ENCODE measurements at regions not wholly inside any gene's neighbourhood (a gene's known extent, or its start where the extent isn't known, plus 50 kb on each side); places are given as distances from the start of the nearest gene placed in this dataset.
"Not testable (repeated sequence)": the region's sequence is repeated elsewhere in the genome, so short reads cannot be mapped to it uniquely, and the experiment has no call there.

DNA sequence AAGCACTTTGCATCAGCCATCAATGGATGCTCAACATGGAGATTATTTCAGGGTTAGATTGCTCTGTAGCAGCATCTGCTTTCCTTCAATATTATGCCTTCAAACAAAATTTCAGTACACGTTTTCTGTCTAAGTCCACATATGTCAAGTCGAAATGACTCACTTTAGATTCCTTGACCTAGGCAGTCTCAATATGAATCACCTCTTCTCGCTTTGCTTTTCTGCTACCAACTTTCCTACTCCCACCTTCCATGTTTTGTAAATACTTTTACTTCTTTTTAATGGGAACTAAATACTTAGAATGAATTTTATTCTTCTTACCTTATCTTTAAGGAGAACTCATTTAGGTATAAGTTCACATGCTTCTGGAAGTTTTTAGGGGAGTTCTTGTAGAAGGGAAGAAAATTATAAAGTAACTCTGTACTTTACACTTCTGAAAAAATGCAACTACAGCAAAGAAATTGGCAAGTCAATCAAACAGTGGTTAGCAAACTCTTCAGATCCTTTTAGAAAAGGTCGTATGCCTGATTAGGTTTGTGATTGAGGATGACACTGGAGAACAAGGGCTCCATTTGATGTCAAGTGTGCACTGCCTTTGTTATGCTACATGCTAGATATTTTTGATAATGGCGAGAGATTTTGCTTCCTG, 478.5 kb upstream of the SMARCA2 start:
- no peaks in the 10 kb centered on the region for H3K27me3 ChIP-seq (ENCODE audit: control insufficient read depth, insufficient read depth, low read length)
- H3K9me3 ChIP-seq (ENCODE audit: control insufficient read depth, insufficient read depth, low read length): no peaks in the 10 kb centered on the region
- no peak overlapping the region for H3K4me3 ChIP-seq (ENCODE audit: low read depth, low read length)
- no peak overlapping the region for H3K9ac ChIP-seq (ENCODE audit: low read depth, low read length)
- no peaks in the 10 kb centered on the region for H3K4me1 ChIP-seq (ENCODE audit: control insufficient read depth, insufficient read depth, low read length)
- H3K36me3 ChIP-seq (ENCODE audit: control insufficient read depth, insufficient read depth, low read length): no peaks in the 10 kb centered on the region

DNA sequence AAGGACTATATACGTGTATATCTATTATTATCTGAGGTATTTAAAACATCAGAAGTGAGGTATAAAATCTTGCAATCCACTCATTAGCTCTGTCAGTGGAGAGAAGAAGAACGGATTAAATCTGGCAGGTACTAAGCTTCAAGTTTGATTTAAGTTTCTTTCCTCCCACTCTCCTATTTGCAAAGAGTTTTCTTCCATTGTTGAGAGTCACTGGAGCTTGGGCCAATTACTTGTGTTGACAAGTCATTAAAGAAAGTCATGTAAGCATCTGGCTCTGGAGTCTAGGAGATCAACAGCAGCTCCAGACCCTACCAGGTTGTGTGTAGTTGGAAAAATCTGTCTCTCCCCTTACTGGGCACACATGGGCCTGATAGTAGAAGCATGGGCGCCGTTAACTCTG, 476.8 kb upstream of the SMARCA2 start:
- no peaks in the 10 kb centered on the region for H3K27me3 ChIP-seq (ENCODE audit: control insufficient read depth, insufficient read depth, low read length)
- H3K4me3 ChIP-seq (ENCODE audit: low read depth, low read length): no peak overlapping the region
- H3K9me3 ChIP-seq (ENCODE audit: control insufficient read depth, insufficient read depth, low read length): no peaks in the 10 kb centered on the region
- H3K4me1 ChIP-seq (ENCODE audit: control insufficient read depth, insufficient read depth, low read length): no peaks in the 10 kb centered on the region
- no peak overlapping the region for H3K9ac ChIP-seq (ENCODE audit: low read depth, low read length)
- H3K36me3 ChIP-seq (ENCODE audit: control insufficient read depth, insufficient read depth, low read length): no peaks in the 10 kb centered on the region

DNA sequence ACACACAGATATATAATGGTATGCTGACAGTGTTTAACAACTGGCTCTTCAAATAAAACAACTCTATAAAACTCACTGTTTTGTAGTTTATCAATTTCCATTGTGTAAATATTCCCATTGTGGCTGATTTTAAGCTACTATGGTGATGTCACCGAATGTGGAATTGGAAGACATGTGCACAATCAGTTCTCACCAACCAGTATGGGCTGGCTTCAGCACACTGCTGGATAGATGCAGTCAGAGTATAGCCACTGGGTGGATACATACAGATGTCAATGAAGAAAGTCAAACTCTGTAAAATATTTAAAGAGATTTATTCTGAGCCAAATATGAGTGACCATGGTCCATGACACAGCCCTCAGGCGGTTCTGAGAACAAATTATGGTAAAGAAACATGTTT, 475.9 kb upstream of the SMARCA2 start:
- H3K4me1 ChIP-seq (ENCODE audit: control insufficient read depth, insufficient read depth, low read length): no peaks in the 10 kb centered on the region
- no peak overlapping the region for H3K4me3 ChIP-seq (ENCODE audit: low read depth, low read length)
- no peaks in the 10 kb centered on the region for H3K36me3 ChIP-seq (ENCODE audit: control insufficient read depth, insufficient read depth, low read length)
- no peak overlapping the region for H3K9ac ChIP-seq (ENCODE audit: low read depth, low read length)
- no peaks in the 10 kb centered on the region for H3K27me3 ChIP-seq (ENCODE audit: control insufficient read depth, insufficient read depth, low read length)
- no peaks in the 10 kb centered on the region for H3K9me3 ChIP-seq (ENCODE audit: control insufficient read depth, insufficient read depth, low read length)

DNA sequence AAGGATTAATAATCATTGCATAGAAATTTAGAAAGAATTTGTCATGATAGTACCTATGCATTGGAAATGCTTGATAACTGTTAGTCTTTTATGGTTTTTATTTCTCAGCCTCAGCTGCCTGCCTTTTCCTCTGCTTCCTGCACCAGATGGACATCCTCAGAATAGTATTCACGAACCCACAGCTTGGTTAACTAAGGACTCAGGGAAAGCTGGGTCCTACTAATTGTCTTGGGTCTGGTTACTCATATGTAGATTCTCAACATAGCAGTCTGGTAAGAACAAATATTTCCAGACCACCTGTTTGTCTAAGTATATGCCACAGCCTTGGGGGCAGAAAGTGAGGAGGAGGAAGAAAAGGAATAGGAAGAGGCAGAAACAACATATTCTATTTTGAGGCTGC, 464.5 kb upstream of the SMARCA2 start:
- H3K4me1 ChIP-seq (ENCODE audit: control insufficient read depth, insufficient read depth, low read length): no peaks in the 10 kb centered on the region
- no peaks in the 10 kb centered on the region for H3K9me3 ChIP-seq (ENCODE audit: control insufficient read depth, insufficient read depth, low read length)
- H3K9ac ChIP-seq (ENCODE audit: low read depth, low read length): no peak overlapping the region
- no peak overlapping the region for H3K4me3 ChIP-seq (ENCODE audit: low read depth, low read length)
- H3K27me3 ChIP-seq (ENCODE audit: control insufficient read depth, insufficient read depth, low read length): no peaks in the 10 kb centered on the region
- no peaks in the 10 kb centered on the region for H3K36me3 ChIP-seq (ENCODE audit: control insufficient read depth, insufficient read depth, low read length)

DNA sequence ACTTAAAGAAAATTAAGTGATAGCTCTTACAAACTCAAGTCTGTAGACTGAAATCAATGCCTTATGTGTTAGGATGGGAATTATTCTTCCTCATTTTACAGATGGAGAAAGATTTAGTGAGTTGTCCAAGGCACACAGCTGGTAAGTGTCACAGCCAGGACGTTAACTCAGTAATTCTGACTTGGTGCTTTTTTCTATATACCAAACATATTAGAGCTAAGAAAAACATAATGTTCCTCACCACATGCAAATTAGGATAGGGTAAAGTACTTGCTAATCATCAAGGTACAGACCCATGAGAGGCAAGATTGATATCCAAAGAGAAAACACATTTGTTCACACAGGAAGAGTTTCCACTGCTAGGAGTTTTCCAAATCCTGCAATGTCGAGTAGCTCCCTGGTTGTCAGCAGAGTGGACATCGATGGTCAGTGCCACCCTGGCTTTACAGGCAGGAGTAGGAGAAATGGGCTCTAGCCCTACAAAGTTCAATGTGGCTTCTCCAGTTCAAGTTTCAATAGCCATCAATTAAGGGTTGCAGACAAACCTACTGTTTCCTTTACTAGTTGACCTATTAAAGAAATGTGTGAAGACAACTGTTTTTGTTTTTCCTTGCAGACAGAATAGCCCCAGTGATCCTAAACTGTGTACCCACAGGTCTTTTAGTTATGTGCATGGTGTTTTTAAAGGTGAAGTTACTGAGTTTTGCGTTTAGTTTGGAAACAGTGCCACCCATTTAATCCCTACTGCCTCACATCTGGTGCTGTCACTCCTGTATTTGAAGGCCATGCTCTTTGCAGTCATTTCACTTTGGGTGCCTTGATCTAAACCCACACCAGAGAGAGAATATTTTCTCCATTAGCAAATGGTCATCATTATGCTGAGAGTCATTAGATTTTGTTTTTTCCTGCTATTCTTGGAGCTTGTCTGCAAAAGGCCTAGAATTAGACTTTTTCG, 460.8 kb upstream of the SMARCA2 start:
- no peak overlapping the region for H3K4me3 ChIP-seq (ENCODE audit: low read depth, low read length)
- no peaks in the 10 kb centered on the region for H3K9me3 ChIP-seq (ENCODE audit: control insufficient read depth, insufficient read depth, low read length)
- H3K9ac ChIP-seq (ENCODE audit: low read depth, low read length): no peak overlapping the region
- no peaks in the 10 kb centered on the region for H3K36me3 ChIP-seq (ENCODE audit: control insufficient read depth, insufficient read depth, low read length)
- no peaks in the 10 kb centered on the region for H3K27me3 ChIP-seq (ENCODE audit: control insufficient read depth, insufficient read depth, low read length)
- H3K4me1 ChIP-seq (ENCODE audit: control insufficient read depth, insufficient read depth, low read length): no peaks in the 10 kb centered on the region

DNA sequence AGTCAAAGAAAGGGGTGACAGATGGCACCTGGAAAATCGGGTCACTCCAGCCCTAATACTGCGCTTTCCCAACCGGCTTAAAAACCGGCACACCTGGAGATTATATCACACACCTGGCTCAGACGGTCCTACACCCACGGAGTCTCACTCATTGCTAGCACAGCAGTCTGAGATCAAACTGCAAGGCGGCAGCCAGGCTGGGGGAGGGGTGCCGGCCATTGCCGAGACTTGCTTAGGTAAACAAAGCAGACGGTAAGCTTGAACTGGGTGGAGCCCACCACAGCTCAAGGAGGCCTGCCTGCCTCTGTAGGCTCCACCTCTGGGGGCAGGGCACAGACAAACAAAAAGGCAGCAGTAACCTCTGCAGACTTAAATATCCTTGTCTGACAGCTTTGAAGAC, 456.5 kb upstream of the SMARCA2 start:
- not testable (repeated sequence) for H3K4me1 ChIP-seq (ENCODE audit: control insufficient read depth, insufficient read depth, low read length); H3K27me3 ChIP-seq (ENCODE audit: control insufficient read depth, insufficient read depth, low read length); H3K9ac ChIP-seq (ENCODE audit: low read depth, low read length); H3K9me3 ChIP-seq (ENCODE audit: control insufficient read depth, insufficient read depth, low read length); H3K4me3 ChIP-seq (ENCODE audit: low read depth, low read length); H3K36me3 ChIP-seq (ENCODE audit: control insufficient read depth, insufficient read depth, low read length)

DNA sequence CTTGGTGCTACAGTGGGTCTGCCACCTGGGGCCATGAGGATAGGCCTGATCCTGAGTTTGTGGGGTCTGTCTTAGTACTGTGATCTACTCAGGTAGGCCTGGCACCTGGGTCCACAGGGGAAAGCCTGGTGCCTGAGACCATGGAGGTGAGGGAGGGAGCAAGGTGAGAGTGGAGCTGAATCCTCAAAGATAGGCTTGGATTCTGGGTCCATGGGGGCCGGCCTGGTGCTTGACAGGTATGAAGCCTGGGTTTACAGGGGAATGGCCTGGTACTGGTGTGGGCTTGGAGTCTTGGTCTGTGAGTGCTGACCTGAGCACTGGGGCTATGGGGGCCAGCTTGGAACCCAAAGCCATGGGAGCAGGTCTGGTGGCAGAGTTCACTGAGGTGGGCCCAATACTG, 439.2 kb upstream of the SMARCA2 start:
- H3K27me3 ChIP-seq (ENCODE audit: control insufficient read depth, insufficient read depth, low read length): no peaks in the 10 kb centered on the region
- H3K36me3 ChIP-seq (ENCODE audit: control insufficient read depth, insufficient read depth, low read length): no peaks in the 10 kb centered on the region
- H3K9me3 ChIP-seq (ENCODE audit: control insufficient read depth, insufficient read depth, low read length): peaks cover 4% of the 10 kb centered on the region
- H3K4me3 ChIP-seq (ENCODE audit: low read depth, low read length): no peak overlapping the region
- no peaks in the 10 kb centered on the region for H3K4me1 ChIP-seq (ENCODE audit: control insufficient read depth, insufficient read depth, low read length)
- H3K9ac ChIP-seq (ENCODE audit: low read depth, low read length): no peak overlapping the region

DNA sequence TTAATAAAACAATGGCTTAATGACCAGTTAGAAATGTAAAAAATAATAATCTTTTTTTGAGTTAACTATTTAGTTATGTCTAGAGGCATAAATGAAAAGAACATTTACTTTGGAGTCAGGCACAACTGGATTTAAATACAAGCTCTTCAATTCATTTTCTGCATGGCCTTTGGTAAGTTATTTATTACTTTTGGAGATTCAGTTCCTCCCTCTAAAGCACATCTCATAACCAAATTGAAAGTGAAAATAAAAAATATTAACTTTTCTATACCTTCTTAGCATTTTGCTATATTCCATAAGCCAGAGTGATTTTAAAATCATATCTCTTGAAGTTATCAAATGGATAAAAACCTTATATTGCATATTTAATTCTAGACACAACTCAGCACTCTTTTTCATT, 434.9 kb upstream of the SMARCA2 start:
- no peaks in the 10 kb centered on the region for H3K36me3 ChIP-seq (ENCODE audit: control insufficient read depth, insufficient read depth, low read length)
- no peaks in the 10 kb centered on the region for H3K4me1 ChIP-seq (ENCODE audit: control insufficient read depth, insufficient read depth, low read length)
- H3K27me3 ChIP-seq (ENCODE audit: control insufficient read depth, insufficient read depth, low read length): no peaks in the 10 kb centered on the region
- no peak overlapping the region for H3K4me3 ChIP-seq (ENCODE audit: low read depth, low read length)
- no peak overlapping the region for H3K9ac ChIP-seq (ENCODE audit: low read depth, low read length)
- H3K9me3 ChIP-seq (ENCODE audit: control insufficient read depth, insufficient read depth, low read length): peaks cover 3% of the 10 kb centered on the region

DNA sequence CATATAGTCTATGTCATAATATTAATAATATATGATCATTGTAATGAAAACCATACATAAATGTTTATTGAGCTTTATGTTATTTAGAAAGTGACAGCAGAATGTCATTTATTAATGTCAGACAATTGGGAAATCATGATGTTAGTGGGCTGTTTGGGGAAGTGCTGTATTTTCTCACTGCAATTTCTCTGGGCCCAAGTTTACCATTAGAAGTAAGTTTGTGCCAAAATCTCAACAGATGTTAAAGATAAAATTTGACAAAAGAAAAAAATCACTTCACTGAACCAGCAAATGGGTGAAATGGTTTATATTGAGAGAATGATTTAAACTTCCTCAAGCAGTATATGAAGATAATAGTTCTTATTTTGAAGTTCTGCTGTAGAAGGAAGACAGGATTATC, 433.2 kb upstream of the SMARCA2 start:
- no peaks in the 10 kb centered on the region for H3K4me1 ChIP-seq (ENCODE audit: control insufficient read depth, insufficient read depth, low read length)
- no peaks in the 10 kb centered on the region for H3K9me3 ChIP-seq (ENCODE audit: control insufficient read depth, insufficient read depth, low read length)
- no peaks in the 10 kb centered on the region for H3K36me3 ChIP-seq (ENCODE audit: control insufficient read depth, insufficient read depth, low read length)
- no peak overlapping the region for H3K4me3 ChIP-seq (ENCODE audit: low read depth, low read length)
- no peaks in the 10 kb centered on the region for H3K27me3 ChIP-seq (ENCODE audit: control insufficient read depth, insufficient read depth, low read length)
- no peak overlapping the region for H3K9ac ChIP-seq (ENCODE audit: low read depth, low read length)

DNA sequence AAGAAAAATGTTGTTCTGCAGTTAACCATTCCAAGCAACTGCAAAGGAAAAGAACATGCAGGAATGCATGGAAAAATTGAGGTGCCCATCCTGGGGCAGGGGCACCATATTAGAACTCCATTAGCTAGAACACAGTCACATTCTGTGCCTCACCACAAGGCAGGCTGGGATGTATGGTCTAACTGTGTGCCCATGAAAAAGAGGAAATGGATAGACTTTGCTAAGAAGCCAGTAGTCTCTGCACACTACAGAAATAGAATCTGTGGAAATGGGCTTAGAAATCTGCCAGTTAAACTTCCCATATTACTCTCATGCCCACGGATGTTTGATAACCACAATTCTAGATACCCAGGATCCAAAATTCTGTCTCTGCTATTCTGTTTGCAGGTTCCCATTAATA, 423.8 kb upstream of the SMARCA2 start:
- H3K4me3 ChIP-seq (ENCODE audit: low read depth, low read length): no peak overlapping the region

DNA sequence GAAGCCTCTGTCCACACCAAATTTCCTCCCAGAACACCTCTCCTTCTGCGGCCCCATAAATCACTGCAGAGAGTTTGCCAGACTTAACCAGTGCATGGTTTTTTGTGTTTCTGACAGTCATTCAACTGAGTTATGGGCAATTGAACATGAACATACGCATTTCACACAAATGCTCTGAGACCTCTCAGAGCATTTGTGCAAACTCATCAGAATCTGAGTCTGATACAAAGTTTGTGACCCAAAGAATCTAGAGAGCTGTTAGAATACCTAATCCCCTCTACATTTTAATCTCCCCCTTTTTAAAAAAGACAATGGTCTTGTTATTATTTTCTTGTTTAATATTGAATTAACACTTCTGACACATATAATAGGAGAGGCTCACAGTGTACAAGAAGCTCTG, 416.9 kb upstream of the SMARCA2 start:
- Histone ChIP-seq H3K9me3 (ENCODE audit: control insufficient read depth, insufficient read depth, low read length) (no peaks in the 10 kb centered on the region), H3K4me3 (ENCODE audit: low read depth, low read length) (no peak overlapping the region), H3K4me1 (ENCODE audit: control insufficient read depth, insufficient read depth, low read length) (no peaks in the 10 kb centered on the region), H3K27me3 (ENCODE audit: control insufficient read depth, insufficient read depth, low read length) (no peaks in the 10 kb centered on the region), H3K9ac (ENCODE audit: low read depth, low read length) (no peak overlapping the region), H3K36me3 (ENCODE audit: control insufficient read depth, insufficient read depth, low read length) (no peaks in the 10 kb centered on the region)

More for the DNA sequence above, 423.8 kb upstream of the SMARCA2 start:
- H3K9me3 ChIP-seq (ENCODE audit: control insufficient read depth, insufficient read depth, low read length): peaks cover 3% of the 10 kb centered on the region
- no peak overlapping the region for H3K9ac ChIP-seq (ENCODE audit: low read depth, low read length)
- H3K36me3 ChIP-seq (ENCODE audit: control insufficient read depth, insufficient read depth, low read length): no peaks in the 10 kb centered on the region
- H3K27me3 ChIP-seq (ENCODE audit: control insufficient read depth, insufficient read depth, low read length): no peaks in the 10 kb centered on the region
- no peaks in the 10 kb centered on the region for H3K4me1 ChIP-seq (ENCODE audit: control insufficient read depth, insufficient read depth, low read length)

DNA sequence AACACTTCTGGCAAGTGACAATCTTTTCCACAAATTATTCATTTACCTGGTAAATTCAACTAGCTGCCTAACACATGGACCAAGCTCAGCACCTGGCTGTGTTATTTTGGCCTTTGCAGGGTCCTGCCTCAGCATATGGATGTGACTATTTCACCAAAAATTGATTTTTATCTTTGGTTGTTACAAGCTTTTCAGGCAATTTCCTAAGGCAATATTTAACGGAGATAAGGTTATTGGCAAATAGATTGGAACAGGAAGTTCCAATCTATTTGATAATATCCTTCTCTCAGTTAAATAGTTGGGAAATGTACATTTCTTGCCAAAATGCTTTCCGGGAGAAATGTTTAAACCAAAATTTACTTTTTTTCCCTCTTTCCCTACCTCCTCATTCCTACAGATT, 415.2 kb upstream of the SMARCA2 start:
- H3K4me3 ChIP-seq (ENCODE audit: low read depth, low read length): no peak overlapping the region
- H3K9me3 ChIP-seq (ENCODE audit: control insufficient read depth, insufficient read depth, low read length): no peaks in the 10 kb centered on the region
- H3K27me3 ChIP-seq (ENCODE audit: control insufficient read depth, insufficient read depth, low read length): no peaks in the 10 kb centered on the region
- H3K36me3 ChIP-seq (ENCODE audit: control insufficient read depth, insufficient read depth, low read length): no peaks in the 10 kb centered on the region
- H3K4me1 ChIP-seq (ENCODE audit: control insufficient read depth, insufficient read depth, low read length): no peaks in the 10 kb centered on the region
- H3K9ac ChIP-seq (ENCODE audit: low read depth, low read length): no peak overlapping the region
